Panc1 (cell line): ENCODE measurements at regions not wholly inside any gene's neighbourhood (a gene's known extent, or its start where the extent isn't known, plus 50 kb on each side); places are given as distances from the start of the nearest gene placed in this dataset.

Experiments
- ATAC-seq: fragments of 200-7000 bp; cut with Tn5 transposase; 2 replicates; pipeline ENCODE4 v1.9.1; 2020; ENCODE audit warnings: mild to moderate bottlenecking, moderate library complexity
- BruUV-seq: library from RNA; stranded (reverse); fragments of 400-500 nt; replicated peaks from 2 replicates; lab custom pipeline; 2021; lab: Mats Ljungman, UMichigan
- CTCF ChIA-PET: fragments of 300-600 bp; sonication (Branson Sonifier 250); formaldehyde crosslinking; loops from one replicate; lab custom pipeline; 2022; ENCODE audit warnings: antibody characterized with exemption; lab: Charles Lee
- POLR2A ChIA-PET: fragments of 300-600 bp; sonication (Branson Sonifier 250); formaldehyde crosslinking; loops from one replicate; lab custom pipeline; 2022; ENCODE audit warnings: antibody characterized with exemption; lab: Charles Lee
- DNase-seq: peaks from one replicate; pipeline ENCODE4 v3.0.0-alpha.2; 2010; ENCODE audit warnings: low read depth, low spot score
- H3K27ac ChIP-seq: 2 replicates; pipeline ENCODE4 v1.5.1; 2011; ENCODE audit warnings: mild to moderate bottlenecking, low read length, inconsistent platforms
- H3K27me3 ChIP-seq: fragments of 200-500 bp; sonication (Bioruptor generic); 2 replicates; pipeline ENCODE4 v1.6.0; 2014; ENCODE audit warnings: low read length, inconsistent platforms; ENCODE audit not compliant: control insufficient read depth, insufficient read depth
- H3K36me3 ChIP-seq: fragments of 200-500 bp; sonication (Bioruptor generic); 2 replicates; pipeline ENCODE4 v1.5.1; 2014; ENCODE audit warnings: inconsistent platforms, mild to moderate bottlenecking, low read length, moderate library complexity; ENCODE audit not compliant: control insufficient read depth, insufficient read depth
- H3K4me1 ChIP-seq: 2 replicates; pipeline ENCODE4 v1.5.1; 2011; ENCODE audit warnings: inconsistent platforms, mild to moderate bottlenecking, low read length, moderate library complexity; ENCODE audit not compliant: control insufficient read depth, insufficient read depth
- H3K4me3 ChIP-seq, 2 experiments: 2 replicates each; pipeline ENCODE4 v1.5.1; 2011 to 2012; ENCODE audit warnings: low read depth in 2 of 2, low read length in 2 of 2, mild to moderate bottlenecking in 2 of 2, inconsistent platforms in 1 of 2, moderate library complexity in 1 of 2
- H3K9me3 ChIP-seq: fragments of 200-500 bp; sonication (Bioruptor generic); 2 replicates; pipeline ENCODE4 v1.5.1; 2014; ENCODE audit warnings: low read depth, mild to moderate bottlenecking, inconsistent platforms, low read length, moderate library complexity; ENCODE audit not compliant: control insufficient read depth, insufficient read depth
- CTCF ChIP-seq: fragments of 450-650 bp; IDR thresholded peaks from 2 replicates; pipeline ENCODE4 v1.5.1; 2017; ENCODE audit warnings: mild to moderate bottlenecking
- POLR2AphosphoS5 ChIP-seq: IDR thresholded peaks from 2 replicates; pipeline ENCODE4 v1.6.1; 2012; ENCODE audit warnings: mild to moderate bottlenecking, low read depth, low read length, moderate library complexity
- REST ChIP-seq, 2 experiments: IDR thresholded peaks; 2 replicates each; pipeline ENCODE4 v1.6.1; 2011 to 2012; ENCODE audit warnings: low read depth in 2 of 2, control low read depth in 1 of 2, low read length in 1 of 2, mild to moderate bottlenecking in 1 of 2, moderate library complexity in 1 of 2; ENCODE audit not compliant: insufficient read depth in 1 of 2
- SIN3A ChIP-seq: IDR thresholded peaks from 2 replicates; pipeline ENCODE4 v1.6.1; 2012; ENCODE audit warnings: low read depth, mild to moderate bottlenecking, low read length, moderate library complexity, borderline replicate concordance; ENCODE audit not compliant: insufficient read depth
- TCF7L2 ChIP-seq: IDR thresholded peaks from 2 replicates; pipeline ENCODE4 v1.6.1; 2011; ENCODE audit warnings: mild to moderate bottlenecking, low read depth, low read length, inconsistent platforms
- in situ Hi-C: cut with HindIII; loops from 2 replicates; pipeline ENCODE4 v1.10.0; 2016; ENCODE audit warnings: low sequenced_read_pairs, low pct_unique_long_range_greater_than_20kb
- intact Hi-C: fragments of 100-400 bp; cut with micrococcal nuclease; formaldehyde crosslinking; loops from one replicate; pipeline ENCODE4 v1.10.0; 2022; ENCODE audit not compliant: unreplicated experiment

- ChIA-PET POLR2A (interaction anchor here (0.6 kb wide), 1 partner anchor 30 kb away, joined by 3 read pairs; no protein-coding TSS in a partner anchor), CTCF (no interaction called here)
- Histone ChIP-seq H3K27me3 (no peaks in the 10 kb centered on the region), H3K4me3 (no peak overlapping the region), H3K36me3 (no peaks in the 10 kb centered on the region), H3K4me1 (no peaks in the 10 kb centered on the region), H3K27ac (no peak overlapping the region), H3K9me3 (no peaks in the 10 kb centered on the region)
- in situ Hi-C loops (no loop called here), intact Hi-C loops (no loop called here)
- TF ChIP-seq REST (IDR thresholded peaks at IDR 0.05; ENCODE audit: insufficient read depth in 1 of 2, low read depth in 2 of 2, low read length in 1 of 2): no peak
- TF ChIP-seq CTCF: no peak
- TF ChIP-seq TCF7L2: no peak
- no peak for TF ChIP-seq POLR2AphosphoS5
- no peak for TF ChIP-seq SIN3A
- ATAC-seq (no peak), DNase-seq (no peak)
- no TSS peak for BruUV-seq
These were observed 120.1 kb upstream of the CSNK1A1L start for GRCh38 chr13:37225414-37226070.

- no peak for DNase-seq
- Histone ChIP-seq H3K36me3 (no peaks in the 10 kb centered on the region), H3K27me3 (no peaks in the 10 kb centered on the region), H3K4me1 (no peaks in the 10 kb centered on the region), H3K4me3 (no peak overlapping the region), H3K9me3 (no peaks in the 10 kb centered on the region), H3K27ac (no peak overlapping the region)
- ATAC-seq: no peak
- BruUV-seq: no TSS peak
- in situ Hi-C loops (no loop called here), intact Hi-C loops (no loop called here)
- POLR2A ChIA-PET: no interaction called here
- CTCF ChIA-PET: no interaction called here
- TF ChIP-seq SIN3A (no peak), POLR2AphosphoS5 (no peak), REST (IDR thresholded peaks at IDR 0.05; ENCODE audit: insufficient read depth in 1 of 2, low read depth in 2 of 2, low read length in 1 of 2) (no peak), CTCF (no peak), TCF7L2 (no peak)
These were observed 110.9 kb upstream of the CSNK1A1L start for GRCh38 chr13:37216331-37216730.
